Trophoblast cell (in vitro differentiated cells and primary cell): ENCODE measurements at regions not wholly inside any gene's neighbourhood (a gene's known extent, or its start where the extent isn't known, plus 50 kb on each side); places are given as distances from the start of the nearest gene placed in this dataset.
A peak's percentile ranks its signal among the peaks of the same experiment; 100 is the strongest.

Source experiments
- DNase-seq, 2 donors: peaks; one replicate each; pipeline ENCODE4 v3.0.0-alpha.2; 2016
- H2AFZ ChIP-seq: 2 replicates; pipeline ENCODE4 v1.6.1; 2013; ENCODE audit warnings: low read length, moderate library complexity, mild to moderate bottlenecking; ENCODE audit not compliant: insufficient read depth, poor library complexity
- H2AK5ac ChIP-seq: 2 replicates; pipeline ENCODE4 v1.6.1; 2013; ENCODE audit warnings: mild to moderate bottlenecking, low read length
- H2BK120ac ChIP-seq: 2 replicates; pipeline ENCODE4 v1.6.1; 2013; ENCODE audit warnings: low read length, mild to moderate bottlenecking, moderate library complexity; ENCODE audit not compliant: insufficient read depth, poor library complexity
- H2BK12ac ChIP-seq: 2 replicates; pipeline ENCODE4 v1.6.1; 2013; ENCODE audit warnings: mild to moderate bottlenecking, low read length, moderate library complexity
- H2BK5ac ChIP-seq: 2 replicates; pipeline ENCODE4 v1.6.1; 2013; ENCODE audit warnings: low read length, low read depth, moderate library complexity, mild to moderate bottlenecking; ENCODE audit not compliant: poor library complexity
- H3K14ac ChIP-seq: 2 replicates; pipeline ENCODE4 v1.6.1; 2013; ENCODE audit warnings: mild to moderate bottlenecking, low read length
- H3K18ac ChIP-seq: 2 replicates; pipeline ENCODE4 v1.6.1; 2013; ENCODE audit warnings: mild to moderate bottlenecking, low read length
- H3K23ac ChIP-seq: 2 replicates; pipeline ENCODE4 v1.6.1; 2013; ENCODE audit warnings: low read length
- H3K27ac ChIP-seq: 2 replicates; pipeline ENCODE4 v1.5.1; 2013; ENCODE audit warnings: low read depth, mild to moderate bottlenecking, inconsistent platforms, low read length, moderate library complexity
- H3K27me3 ChIP-seq: 2 replicates; pipeline ENCODE4 v1.6.1; 2013; ENCODE audit warnings: inconsistent platforms, mild to moderate bottlenecking, low read length, moderate library complexity; ENCODE audit not compliant: insufficient read depth
- H3K36me3 ChIP-seq, 2 experiments: 1 replicate in 1 of 2; 2 replicates in 1 of 2; pipeline ENCODE4 v1.6.1; 2013; ENCODE audit warnings: low read length in 2 of 2, mild to moderate bottlenecking in 2 of 2, moderate library complexity in 1 of 2; ENCODE audit not compliant: insufficient read depth in 2 of 2, control insufficient read depth in 1 of 2
- H3K4ac ChIP-seq: 2 replicates; pipeline ENCODE4 v1.6.1; 2013; ENCODE audit warnings: low read depth, mild to moderate bottlenecking, low read length, moderate library complexity
- H3K4me1 ChIP-seq, 2 experiments: 1 replicate in 1 of 2; 2 replicates in 1 of 2; pipeline ENCODE4 v1.6.1; 2013; ENCODE audit warnings: low read length in 2 of 2, mild to moderate bottlenecking in 2 of 2, moderate library complexity in 1 of 2; ENCODE audit not compliant: insufficient read depth in 2 of 2, control insufficient read depth in 1 of 2
- H3K4me2 ChIP-seq: 2 replicates; pipeline ENCODE4 v1.6.1; 2013; ENCODE audit warnings: inconsistent platforms, mild to moderate bottlenecking, low read length, moderate library complexity
- H3K4me3 ChIP-seq: 2 replicates; pipeline ENCODE4 v1.5.1; 2013; ENCODE audit warnings: mild to moderate bottlenecking, low read depth, low read length, inconsistent platforms
- H3K79me1 ChIP-seq: one replicate; pipeline ENCODE4 v1.6.1; 2013; ENCODE audit warnings: low read length
- H3K79me2 ChIP-seq: 2 replicates; pipeline ENCODE4 v1.6.1; 2013; ENCODE audit warnings: low read length, mild to moderate bottlenecking; ENCODE audit not compliant: control insufficient read depth, insufficient read depth, poor library complexity
- H3K9ac ChIP-seq: 2 replicates; pipeline ENCODE4 v1.6.1; 2013; ENCODE audit warnings: mild to moderate bottlenecking, low read length
- H3K9me3 ChIP-seq: 2 replicates; pipeline ENCODE4 v1.6.1; 2013; ENCODE audit warnings: low read depth, mild to moderate bottlenecking, control low read depth, inconsistent platforms, low read length; ENCODE audit not compliant: insufficient read depth
- H4K12ac ChIP-seq: 2 replicates; pipeline ENCODE4 v1.6.1; 2013; ENCODE audit warnings: low read depth, mild to moderate bottlenecking, low read length, moderate library complexity
- H4K8ac ChIP-seq: 2 replicates; pipeline ENCODE4 v1.6.1; 2013; ENCODE audit warnings: low read depth, mild to moderate bottlenecking, low read length, moderate library complexity
- H4K91ac ChIP-seq: one replicate; pipeline ENCODE4 v1.6.1; 2013; ENCODE audit warnings: low read depth, mild to moderate bottlenecking, low read length, moderate library complexity
- WGBS: extraction: QIAGEN DNeasy Blood & Tissue Kit; methylation state at CpG from one replicate; pipeline ENCODE4 v1.1.7; 2013; ENCODE audit warnings: missing lambda C conversion rate; ENCODE audit not compliant: insufficient read length, insufficient coverage; ENCODE audit errors: extremely low coverage; 5-methylcytosine and 5-hydroxymethylcytosine counted together

GRCh38 chr9:134522976-134523375, 118.6 kb upstream of the COL5A1 start:
- DNase-seq, result no peak
- Histone ChIP-seq H4K91ac (no peak overlapping the region), H3K4me3 (no peak overlapping the region), H3K4me2 (no peak overlapping the region), H3K9ac (no peak overlapping the region), H4K8ac (no peak overlapping the region), H3K23ac (no peak overlapping the region), H3K18ac (no peak overlapping the region), H3K36me3 (no peaks in the 10 kb centered on the region), H3K79me2 (no peaks in the 10 kb centered on the region), H2BK12ac (no peak overlapping the region), H3K27ac (no peak overlapping the region), H3K4ac (no peak overlapping the region), H3K4me1 (peaks cover 10 to 11% of the 10 kb centered on the region in 2 experiments), H3K27me3 (no peaks in the 10 kb centered on the region), H4K12ac (no peak overlapping the region), H3K79me1 (peaks cover 5% of the 10 kb centered on the region), H2AFZ (no peak overlapping the region), H3K9me3 (peaks cover 7% of the 10 kb centered on the region), H2AK5ac (no peak overlapping the region), H2BK5ac (no peak overlapping the region), H2BK120ac (no peak overlapping the region), H3K14ac (no peak overlapping the region)
- no CpG with 5 or more reads among the region's 11 CpGs for WGBS

- Histone ChIP-seq H3K4me1 (peaks cover 10 to 11% of the 10 kb centered on the region in 2 experiments), H3K36me3 (no peaks in the 10 kb centered on the region), H3K79me1 (peaks cover 5% of the 10 kb centered on the region), H3K4me2 (no peak overlapping the region), H4K12ac (no peak overlapping the region), H2BK120ac (no peak overlapping the region), H3K79me2 (no peaks in the 10 kb centered on the region), H2AFZ (no peak overlapping the region), H3K23ac (no peak overlapping the region), H3K14ac (no peak overlapping the region), H3K27ac (no peak overlapping the region), H2BK5ac (no peak overlapping the region), H4K91ac (no peak overlapping the region), H3K4me3 (no peak overlapping the region), H3K18ac (no peak overlapping the region), H3K9me3 (peaks cover 5% of the 10 kb centered on the region), H3K27me3 (no peaks in the 10 kb centered on the region), H3K4ac (no peak overlapping the region), H4K8ac (peak overlapping the region; percentile 3), H2AK5ac (peak overlapping the region; percentile 44), H3K9ac (no peak overlapping the region), H2BK12ac (peak overlapping the region; percentile 66)
- no CpG with 5 or more reads among the region's 26 CpGs for WGBS
- DNase-seq, result no peak
Observed at GRCh38 chr9:134525070-134525815, 116.4 kb upstream of the COL5A1 start.

GRCh38 chr9:134525841-134526583, 115.6 kb upstream of the COL5A1 start:
- peak overlapping the region; percentile 44 for H2AK5ac ChIP-seq
- no peak overlapping the region for H3K4me2 ChIP-seq
- no peak overlapping the region for H2BK12ac ChIP-seq
- H3K27me3 ChIP-seq, result no peaks in the 10 kb centered on the region
- peaks cover 7% of the 10 kb centered on the region for H3K9me3 ChIP-seq
- no peak overlapping the region for H4K91ac ChIP-seq
- no peak overlapping the region for H2AFZ ChIP-seq
- H3K4me1 ChIP-seq, result peaks cover 10 to 11% of the 10 kb centered on the region in 2 experiments
- no peak overlapping the region for H3K18ac ChIP-seq
- no peak overlapping the region for H2BK120ac ChIP-seq
- H4K12ac ChIP-seq, result no peak overlapping the region
- no peak overlapping the region for H3K4me3 ChIP-seq
- no peaks in the 10 kb centered on the region for H3K79me2 ChIP-seq
- no peak overlapping the region for H3K9ac ChIP-seq
- WGBS, result no CpG with 5 or more reads among the region's 26 CpGs
- no peak overlapping the region for H3K4ac ChIP-seq
- H3K79me1 ChIP-seq, result peaks cover 5% of the 10 kb centered on the region
- DNase-seq, result no peak
- H3K14ac ChIP-seq, result no peak overlapping the region
- no peak overlapping the region for H4K8ac ChIP-seq
- no peak overlapping the region for H3K23ac ChIP-seq
- no peak overlapping the region for H2BK5ac ChIP-seq
- no peaks in the 10 kb centered on the region for H3K36me3 ChIP-seq
- no peak overlapping the region for H3K27ac ChIP-seq

- Histone ChIP-seq H2BK5ac (no peak overlapping the region), H3K36me3 (no peaks in the 10 kb centered on the region), H3K23ac (no peak overlapping the region), H3K4me3 (no peak overlapping the region), H3K27ac (no peak overlapping the region), H3K9ac (no peak overlapping the region), H4K91ac (no peak overlapping the region), H4K8ac (no peak overlapping the region), H2BK12ac (no peak overlapping the region), H3K14ac (no peak overlapping the region), H4K12ac (no peak overlapping the region), H2AK5ac (no peak overlapping the region), H3K9me3 (peaks cover 5% of the 10 kb centered on the region), H3K27me3 (no peaks in the 10 kb centered on the region), H3K79me2 (no peaks in the 10 kb centered on the region), H3K18ac (no peak overlapping the region), H2BK120ac (no peak overlapping the region), H3K4me1 (peaks cover 7 to 9% of the 10 kb centered on the region in 2 experiments), H3K79me1 (peaks cover 5% of the 10 kb centered on the region), H3K4ac (no peak overlapping the region), H3K4me2 (no peak overlapping the region), H2AFZ (no peak overlapping the region)
- no peak for DNase-seq
- WGBS, result no CpG with 5 or more reads among the region's 19 CpGs
Observed at GRCh38 chr9:134526584-134527477, 114.8 kb upstream of the COL5A1 start.
